ENCODE measurements at regions not wholly inside any gene's neighbourhood (a gene's known extent, or its start where the extent isn't known, plus 50 kb on each side); places are given as distances from the start of the nearest gene placed in this dataset.

DNA sequence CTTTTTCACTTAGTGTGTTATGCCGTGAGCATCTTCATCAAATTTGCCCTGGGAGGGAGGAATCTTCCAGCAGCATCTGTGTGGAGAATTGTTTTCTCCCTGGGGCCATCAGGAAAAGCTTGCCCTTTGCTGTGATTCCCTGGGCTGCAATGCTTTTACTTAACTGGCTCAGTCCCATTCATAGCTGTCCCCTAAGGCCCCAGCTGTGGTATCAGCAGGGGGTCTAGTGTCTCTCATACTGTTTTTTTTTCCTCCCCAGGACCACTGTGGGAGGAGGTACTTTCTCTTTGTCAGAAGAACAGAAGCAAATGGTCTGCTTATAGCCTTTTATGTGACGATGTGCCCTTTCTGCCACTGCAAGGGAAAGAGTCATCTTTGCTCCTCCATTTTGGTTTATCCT is 176.8 kb upstream of the CELF4 start:
- DNase-seq (ENCODE audit: low read depth) (no peak), FAIRE-seq (no peak)
- Histone ChIP-seq H3K36me3 (ENCODE audit: control insufficient read depth, insufficient read depth, low read length) (no peaks in the 10 kb centered on the region), H3K27me3 (ENCODE audit: control insufficient read depth, insufficient read depth, low read length) (no peaks in the 10 kb centered on the region), H3K4me3 (ENCODE audit: low read depth, low read length) (no peak overlapping the region)
- TF ChIP-seq, protein P1, sequence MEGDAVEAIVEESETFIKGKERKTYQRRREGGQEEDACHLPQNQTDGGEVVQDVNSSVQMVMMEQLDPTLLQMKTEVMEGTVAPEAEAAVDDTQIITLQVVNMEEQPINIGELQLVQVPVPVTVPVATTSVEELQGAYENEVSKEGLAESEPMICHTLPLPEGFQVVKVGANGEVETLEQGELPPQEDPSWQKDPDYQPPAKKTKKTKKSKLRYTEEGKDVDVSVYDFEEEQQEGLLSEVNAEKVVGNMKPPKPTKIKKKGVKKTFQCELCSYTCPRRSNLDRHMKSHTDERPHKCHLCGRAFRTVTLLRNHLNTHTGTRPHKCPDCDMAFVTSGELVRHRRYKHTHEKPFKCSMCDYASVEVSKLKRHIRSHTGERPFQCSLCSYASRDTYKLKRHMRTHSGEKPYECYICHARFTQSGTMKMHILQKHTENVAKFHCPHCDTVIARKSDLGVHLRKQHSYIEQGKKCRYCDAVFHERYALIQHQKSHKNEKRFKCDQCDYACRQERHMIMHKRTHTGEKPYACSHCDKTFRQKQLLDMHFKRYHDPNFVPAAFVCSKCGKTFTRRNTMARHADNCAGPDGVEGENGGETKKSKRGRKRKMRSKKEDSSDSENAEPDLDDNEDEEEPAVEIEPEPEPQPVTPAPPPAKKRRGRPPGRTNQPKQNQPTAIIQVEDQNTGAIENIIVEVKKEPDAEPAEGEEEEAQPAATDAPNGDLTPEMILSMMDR (IDR thresholded peaks at IDR 0.05; ENCODE audit: insufficient read depth, low read length, severe bottlenecking): no peak

DNA sequence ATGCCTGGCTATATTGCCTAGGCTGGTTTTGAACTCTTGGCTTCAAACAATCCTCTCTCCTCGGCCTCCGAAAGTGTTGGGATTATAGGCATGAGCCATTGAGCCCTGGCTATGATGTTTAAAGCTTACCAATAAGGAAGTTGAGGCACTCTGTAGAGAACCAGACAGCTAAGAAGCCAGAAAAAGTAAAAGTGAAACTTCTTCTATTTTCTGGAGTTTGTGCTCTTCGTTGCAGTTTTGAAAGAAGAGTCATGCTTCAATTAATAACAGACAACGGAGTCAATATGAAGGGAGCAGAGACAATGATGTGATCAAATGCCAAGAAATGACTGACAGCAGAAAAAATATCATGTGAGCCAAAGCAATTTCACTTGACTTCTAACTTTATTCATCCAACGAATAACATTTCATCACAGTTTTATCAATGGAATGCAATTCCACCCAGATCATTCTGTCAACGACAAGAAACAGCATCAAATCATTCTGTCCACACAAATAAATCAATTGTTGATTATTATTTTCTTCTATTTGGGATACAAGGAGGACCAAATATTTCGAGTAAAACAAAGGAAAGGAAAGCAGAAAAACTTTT is 175.5 kb upstream of the CELF4 start:
- TF ChIP-seq, protein P1 (IDR thresholded peaks at IDR 0.05; ENCODE audit: insufficient read depth, low read length, severe bottlenecking): no peak
- no peaks in the 10 kb centered on the region for H3K36me3 ChIP-seq (ENCODE audit: control insufficient read depth, insufficient read depth, low read length)
- FAIRE-seq (no peak), DNase-seq (ENCODE audit: low read depth) (no peak)
- no peaks in the 10 kb centered on the region for H3K27me3 ChIP-seq (ENCODE audit: control insufficient read depth, insufficient read depth, low read length)
- no peak overlapping the region for H3K4me3 ChIP-seq (ENCODE audit: low read depth, low read length)

DNA sequence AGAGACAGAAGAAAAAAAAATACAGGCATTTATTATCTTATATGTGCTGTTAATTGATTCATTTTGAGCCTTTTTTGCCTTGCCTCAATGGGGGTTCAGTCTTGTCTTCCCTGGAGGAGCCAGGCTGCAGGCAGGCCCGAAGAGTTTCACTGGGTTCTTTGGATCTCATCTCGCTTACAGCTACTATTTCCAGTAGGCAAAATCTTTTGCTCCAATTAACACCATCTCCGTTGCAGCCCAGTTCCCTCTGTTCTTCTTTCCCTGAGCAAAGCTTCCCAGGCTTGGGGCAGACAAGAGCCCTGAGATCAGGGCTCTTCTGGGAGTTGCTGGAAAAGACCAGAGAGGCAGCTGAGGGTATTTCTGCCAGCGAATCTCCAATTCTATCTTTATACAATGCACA is 168.8 kb upstream of the CELF4 start:
- no peak for FAIRE-seq
- Histone ChIP-seq H3K27me3 (ENCODE audit: control insufficient read depth, insufficient read depth, low read length) (no peaks in the 10 kb centered on the region), H3K36me3 (ENCODE audit: control insufficient read depth, insufficient read depth, low read length) (no peaks in the 10 kb centered on the region), H3K4me3 (ENCODE audit: low read depth, low read length) (no peak overlapping the region)
- DNase-seq (ENCODE audit: low read depth): no peak
- TF ChIP-seq, protein P1 (IDR thresholded peaks at IDR 0.05; ENCODE audit: insufficient read depth, low read length, severe bottlenecking): no peak

DNA sequence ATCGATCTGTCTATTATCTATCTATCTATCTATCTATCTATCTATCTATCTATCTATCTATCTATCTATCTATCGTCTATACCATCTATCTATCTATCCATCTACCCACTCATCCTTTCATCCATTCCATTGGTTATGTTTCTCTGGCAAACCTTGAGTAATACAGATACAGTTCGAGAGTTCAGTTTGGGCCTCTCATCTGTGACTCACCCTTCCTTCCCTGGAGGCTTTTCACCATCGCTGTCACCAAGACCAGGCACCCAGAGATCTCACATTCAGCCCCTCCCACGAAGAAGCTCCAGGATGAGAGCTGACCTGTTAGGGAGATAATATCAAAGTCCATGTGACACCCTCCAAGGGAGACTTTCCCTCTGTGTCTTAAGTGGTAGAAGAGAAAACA is 164.1 kb upstream of the CELF4 start:
- peak; percentile 29 for DNase-seq (ENCODE audit: low read depth)
- H3K27me3 ChIP-seq (ENCODE audit: control insufficient read depth, insufficient read depth, low read length): no peaks in the 10 kb centered on the region
- H3K4me3 ChIP-seq (ENCODE audit: low read depth, low read length): no peak overlapping the region
- no peak for FAIRE-seq
- TF ChIP-seq, protein P1 (IDR thresholded peaks at IDR 0.05; ENCODE audit: insufficient read depth, low read length, severe bottlenecking): no peak
- H3K36me3 ChIP-seq (ENCODE audit: control insufficient read depth, insufficient read depth, low read length): no peaks in the 10 kb centered on the region

DNA sequence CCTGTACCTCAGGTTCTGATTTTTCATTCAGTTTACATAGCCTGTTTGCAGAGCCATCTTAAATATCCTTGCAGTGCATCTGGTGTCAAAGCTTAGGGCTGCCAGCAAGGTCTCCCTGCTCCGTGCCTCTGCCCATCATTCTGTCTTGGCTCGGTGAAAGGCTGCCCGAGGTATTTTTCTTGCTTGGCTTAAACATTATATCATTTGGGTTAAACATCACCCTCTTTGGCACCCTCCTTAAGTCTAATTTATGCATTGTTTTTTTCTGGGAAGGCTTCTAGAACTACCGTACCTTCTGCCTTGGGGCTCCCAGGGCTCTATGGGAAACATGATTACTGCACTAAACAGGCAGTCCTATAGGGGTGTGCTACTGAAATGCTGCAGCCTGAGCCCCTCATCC is 158.6 kb upstream of the CELF4 start:
- TF ChIP-seq, protein P1 (IDR thresholded peaks at IDR 0.05; ENCODE audit: insufficient read depth, low read length, severe bottlenecking): no peak
- Histone ChIP-seq H3K4me3 (ENCODE audit: low read depth, low read length) (no peak overlapping the region), H3K36me3 (ENCODE audit: control insufficient read depth, insufficient read depth, low read length) (no peaks in the 10 kb centered on the region), H3K27me3 (ENCODE audit: control insufficient read depth, insufficient read depth, low read length) (no peaks in the 10 kb centered on the region)
- FAIRE-seq (no peak), DNase-seq (ENCODE audit: low read depth) (no peak)

Measured in bronchial epithelial cell (primary cell).